Right lobe of liver (tissue), 6 donors: ENCODE measurements at regions not wholly inside any gene's neighbourhood (a gene's known extent, or its start where the extent isn't known, plus 50 kb on each side); places are given as distances from the start of the nearest gene placed in this dataset.

Source experiments
- ATAC-seq, 4 donors: fragments of 200-7000 bp; cut with Tn5 transposase; one replicate each; pipeline ENCODE4 v1.9.1; 2020; ENCODE audit warnings: mild to moderate bottlenecking in 4 of 4, moderate library complexity in 4 of 4
- DNase-seq, 3 donors: peaks; one replicate each; pipeline ENCODE4 v3.0.0-alpha.2; 2020
- H3K27ac ChIP-seq, 3 donors: fragments of 200-600 bp; one replicate each; pipeline ENCODE4 v1.8.0; 2022
- H3K27me3 ChIP-seq, 2 donors: fragments of 200-600 bp; one replicate each; pipeline ENCODE4 v1.8.0; 2022
- H3K36me3 ChIP-seq, 4 donors: fragments of 200-600 bp; sonication (generic) in 1 of 4; one replicate each; pipeline versions ENCODE4 v1.5.1 to v1.8.0; 2017 to 2022; ENCODE audit warnings: control low read depth in 1 of 4
- H3K4me1 ChIP-seq, 4 donors: fragments of 200-600 bp; sonication (generic) in 1 of 4; one replicate each; pipeline versions ENCODE4 v1.5.1 to v1.8.0; 2017 to 2022; ENCODE audit warnings: control low read depth in 1 of 4
- H3K4me3 ChIP-seq, 3 donors: fragments of 200-600 bp; one replicate each; pipeline ENCODE4 v1.8.0; 2022
- H3K9me3 ChIP-seq, 4 donors: fragments of 200-600 bp; sonication (generic) in 1 of 4; one replicate each; pipeline versions ENCODE4 v1.5.1 to v1.8.0; 2017 to 2022; ENCODE audit warnings: control low read depth in 1 of 4
- CTCF ChIP-seq, 4 donors: fragments of 200-600 bp in 3 of 4; fragments of 450-650 bp in 1 of 4; IDR thresholded peaks; one replicate each; pipeline versions ENCODE4 v1.5.1 to v1.8.0; 2016 to 2022; ENCODE audit warnings: antibody characterized with exemption in 4 of 4, mild to moderate bottlenecking in 2 of 4
- POLR2A ChIP-seq: fragments of 450-650 bp; IDR thresholded peaks from one replicate; pipeline ENCODE4 v1.6.1; 2017; ENCODE audit warnings: antibody characterized with exemption, mild to moderate bottlenecking
- WGBS: methylation state at CpG from one replicate; pipeline ENCODE4 v1.1.6; 2018; ENCODE audit warnings: low coverage, low lambda C conversion rate; ENCODE audit not compliant: insufficient coverage; ENCODE audit errors: missing lambda C conversion rate; 5-methylcytosine and 5-hydroxymethylcytosine counted together
- intact Hi-C, 2 donors: fragments of 100-400 bp; cut with DNase I; formaldehyde crosslinking; loops; one replicate each; pipeline versions ENCODE4 v1.11.2 to v1.14.1; 2022
- donor health status: DM: no; HTN: yes; CAD: no.
- donor health status: DM: no; HTN: no; CAD: no.
- donor health status: DM: no; HTN: no; CAD: no.
- donor health status: DM: no; HTN: yes; CAD: no.
- donor health status: DM: no; HTN: yes; CAD: no.

GRCh38 chr4:107131295-107131694 lies 95.2 kb upstream of the DKK2 start:
- 36% methylated on average over 1 of the region's 1 CpG for WGBS

GRCh38 chr4:107130157-107130556 lies 94.0 kb upstream of the DKK2 start:
- WGBS = 31% methylated on average over 3 of the region's 3 CpGs
- no peak for TF ChIP-seq CTCF (IDR thresholded peaks at IDR 0.05)
- no peak for TF ChIP-seq POLR2A
- H3K36me3 ChIP-seq = no peaks in the 10 kb centered on the region
- no peak overlapping the region for H3K4me3 ChIP-seq
- H3K4me1 ChIP-seq = no peaks in the 10 kb centered on the region
- no peaks in the 10 kb centered on the region for H3K9me3 ChIP-seq
- no peak for ATAC-seq
- intact Hi-C loops = no loop called here
- H3K27ac ChIP-seq = no peak overlapping the region
- DNase-seq = no peak
- H3K27me3 ChIP-seq = no peaks in the 10 kb centered on the region

More at GRCh38 chr4:107131295-107131694, 95.2 kb upstream of the DKK2 start:
- no peak overlapping the region for H3K27ac ChIP-seq
- no peaks in the 10 kb centered on the region for H3K36me3 ChIP-seq
- H3K27me3 ChIP-seq = no peaks in the 10 kb centered on the region
- no peak for DNase-seq
- intact Hi-C loops = no loop called here
- no peaks in the 10 kb centered on the region for H3K9me3 ChIP-seq
- no peak overlapping the region for H3K4me3 ChIP-seq
- no peaks in the 10 kb centered on the region for H3K4me1 ChIP-seq
- ATAC-seq = no peak
- no peak for TF ChIP-seq POLR2A
- TF ChIP-seq CTCF (IDR thresholded peaks at IDR 0.05) = no peak

- intact Hi-C loops = no loop called here
- no peak for TF ChIP-seq POLR2A
- no peak for TF ChIP-seq CTCF (IDR thresholded peaks at IDR 0.05)
- Histone ChIP-seq H3K4me1 (no peaks in the 10 kb centered on the region), H3K27me3 (no peaks in the 10 kb centered on the region), H3K4me3 (no peak overlapping the region), H3K36me3 (no peaks in the 10 kb centered on the region), H3K9me3 (no peaks in the 10 kb centered on the region), H3K27ac (no peak overlapping the region)
- ATAC-seq (no peak), DNase-seq (no peak)
- WGBS = 90% methylated on average over 1 of the region's 1 CpG
Measured at GRCh38 chr4:107129611-107130010, 93.5 kb upstream of the DKK2 start.

GRCh38 chr4:107129076-107129475 lies 93.0 kb upstream of the DKK2 start:
- TF ChIP-seq POLR2A (no peak), CTCF (IDR thresholded peaks at IDR 0.05) (no peak)
- H3K4me3 ChIP-seq = no peak overlapping the region
- no peak for ATAC-seq
- H3K27me3 ChIP-seq = no peaks in the 10 kb centered on the region
- H3K36me3 ChIP-seq = no peaks in the 10 kb centered on the region
- intact Hi-C loops = no loop called here
- no peak overlapping the region for H3K27ac ChIP-seq
- H3K4me1 ChIP-seq = no peaks in the 10 kb centered on the region
- DNase-seq = no peak
- H3K9me3 ChIP-seq = no peaks in the 10 kb centered on the region
- 23% methylated on average over 2 of the region's 2 CpGs for WGBS

- 59% methylated on average over 2 of the region's 2 CpGs for WGBS
- no peak for ATAC-seq
- H3K27me3 ChIP-seq = no peaks in the 10 kb centered on the region
- no peak for TF ChIP-seq CTCF (IDR thresholded peaks at IDR 0.05)
- no peaks in the 10 kb centered on the region for H3K4me1 ChIP-seq
- no peak overlapping the region for H3K4me3 ChIP-seq
- H3K9me3 ChIP-seq = no peaks in the 10 kb centered on the region
- H3K27ac ChIP-seq = no peak overlapping the region
- intact Hi-C loops = no loop called here
- no peaks in the 10 kb centered on the region for H3K36me3 ChIP-seq
- no peak for DNase-seq
Measured at GRCh38 chr4:107128116-107128515, 92.0 kb upstream of the DKK2 start.
